Osteocyte (in vitro differentiated cells): ENCODE measurements at regions not wholly inside any gene's neighbourhood (a gene's known extent, or its start where the extent isn't known, plus 50 kb on each side); places are given as distances from the start of the nearest gene placed in this dataset.
"Not testable (repeated sequence)": the region's sequence is repeated elsewhere in the genome, so short reads cannot be mapped to it uniquely, and the experiment has no call there.

Experiments
- DNase-seq: peaks from one replicate; pipeline ENCODE4 v3.0.0; 2021; ENCODE audit warnings: mixed read lengths; ENCODE audit not compliant: unreplicated experiment; ENCODE audit errors: extremely low spot score
- H3K27ac Mint-ChIP-seq: one replicate; pipeline ENCODE4 v1.8.0; 2021; ENCODE audit warnings: mild to moderate bottlenecking, mixed read lengths; ENCODE audit not compliant: unreplicated experiment
- H3K27me3 Mint-ChIP-seq: one replicate; pipeline ENCODE4 v1.8.0; 2021; ENCODE audit warnings: mixed read lengths; ENCODE audit not compliant: unreplicated experiment
- H3K36me3 Mint-ChIP-seq: one replicate; pipeline ENCODE4 v1.8.0; 2021; ENCODE audit warnings: mixed read lengths; ENCODE audit not compliant: unreplicated experiment
- H3K4me1 Mint-ChIP-seq: one replicate; pipeline ENCODE4 v1.8.0; 2021; ENCODE audit warnings: mixed read lengths; ENCODE audit not compliant: unreplicated experiment
- H3K4me3 Mint-ChIP-seq: one replicate; pipeline ENCODE4 v1.8.0; 2021; ENCODE audit warnings: mild to moderate bottlenecking, moderate library complexity, mixed read lengths; ENCODE audit not compliant: unreplicated experiment
- H3K9me3 Mint-ChIP-seq: one replicate; pipeline ENCODE4 v1.8.0; 2021; ENCODE audit warnings: mixed read lengths; ENCODE audit not compliant: unreplicated experiment
- TF ChIP-seq, protein P1 (sequence below): fragments of 200-600 bp; sonication (generic); IDR thresholded peaks from 2 replicates; pipeline ENCODE4 v1.5.0; 2021; ENCODE audit warnings: antibody characterized with exemption, mild to moderate bottlenecking, moderate library complexity

- TF ChIP-seq, protein P1, sequence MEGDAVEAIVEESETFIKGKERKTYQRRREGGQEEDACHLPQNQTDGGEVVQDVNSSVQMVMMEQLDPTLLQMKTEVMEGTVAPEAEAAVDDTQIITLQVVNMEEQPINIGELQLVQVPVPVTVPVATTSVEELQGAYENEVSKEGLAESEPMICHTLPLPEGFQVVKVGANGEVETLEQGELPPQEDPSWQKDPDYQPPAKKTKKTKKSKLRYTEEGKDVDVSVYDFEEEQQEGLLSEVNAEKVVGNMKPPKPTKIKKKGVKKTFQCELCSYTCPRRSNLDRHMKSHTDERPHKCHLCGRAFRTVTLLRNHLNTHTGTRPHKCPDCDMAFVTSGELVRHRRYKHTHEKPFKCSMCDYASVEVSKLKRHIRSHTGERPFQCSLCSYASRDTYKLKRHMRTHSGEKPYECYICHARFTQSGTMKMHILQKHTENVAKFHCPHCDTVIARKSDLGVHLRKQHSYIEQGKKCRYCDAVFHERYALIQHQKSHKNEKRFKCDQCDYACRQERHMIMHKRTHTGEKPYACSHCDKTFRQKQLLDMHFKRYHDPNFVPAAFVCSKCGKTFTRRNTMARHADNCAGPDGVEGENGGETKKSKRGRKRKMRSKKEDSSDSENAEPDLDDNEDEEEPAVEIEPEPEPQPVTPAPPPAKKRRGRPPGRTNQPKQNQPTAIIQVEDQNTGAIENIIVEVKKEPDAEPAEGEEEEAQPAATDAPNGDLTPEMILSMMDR = no peak
- H3K9me3 Mint-ChIP-seq = peaks cover 43% of the 10 kb centered on the region
- no peaks in the 10 kb centered on the region for H3K4me1 Mint-ChIP-seq
- H3K27ac Mint-ChIP-seq = no peak overlapping the region
- no peaks in the 10 kb centered on the region for H3K27me3 Mint-ChIP-seq
- H3K36me3 Mint-ChIP-seq = no peaks in the 10 kb centered on the region
- DNase-seq = no peak
- H3K4me3 Mint-ChIP-seq = no peak overlapping the region
Observed at GRCh38 chrX:140273921-140274320, 230.9 kb downstream of the SOX3 start.

DNA sequence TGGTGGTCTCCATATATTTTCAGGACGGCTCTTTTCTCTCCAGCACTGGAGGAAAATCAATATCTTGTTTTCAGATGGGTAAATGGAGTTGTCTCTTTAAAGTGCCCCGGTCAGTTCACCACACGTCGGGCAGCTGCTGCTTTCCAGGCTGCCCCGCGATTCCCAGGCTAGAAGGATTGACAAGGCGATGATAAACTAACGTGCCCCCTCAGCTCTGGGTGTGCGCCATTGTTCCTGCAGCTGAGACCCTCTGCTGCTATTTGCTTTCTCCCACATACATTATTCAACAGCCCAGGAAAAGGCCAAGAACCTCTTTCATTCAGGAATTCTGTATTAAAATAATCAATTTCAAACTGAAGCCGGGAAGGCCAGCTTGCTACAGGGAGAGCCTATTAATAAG lies 254.5 kb downstream of the SOX3 start:
- Mint-ChIP-seq H3K36me3 (no peaks in the 10 kb centered on the region), H3K9me3 (peaks cover 12% of the 10 kb centered on the region), H3K4me1 (no peaks in the 10 kb centered on the region), H3K4me3 (no peak overlapping the region), H3K27me3 (no peaks in the 10 kb centered on the region), H3K27ac (no peak overlapping the region)
- TF ChIP-seq, protein P1 = no peak
- DNase-seq = no peak

DNA sequence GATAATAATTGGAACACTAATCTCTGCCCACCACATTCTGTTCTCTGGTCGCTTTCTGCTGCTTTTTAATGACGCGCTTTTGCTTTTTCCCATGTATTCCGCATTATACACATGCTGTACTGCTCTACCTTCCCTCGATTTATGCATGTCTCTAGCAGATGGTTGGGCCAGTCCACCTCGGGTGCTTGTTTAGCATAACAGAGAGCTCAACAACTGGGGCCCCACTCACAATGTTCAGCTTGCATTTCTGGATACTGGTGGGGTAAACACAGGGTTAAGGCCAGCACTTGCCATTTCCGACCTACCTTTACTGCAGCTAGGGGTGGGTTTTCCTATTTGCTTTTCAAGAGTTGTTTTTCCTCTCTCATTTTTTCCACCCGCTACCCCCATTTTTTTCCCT lies 255.8 kb downstream of the SOX3 start:
- Mint-ChIP-seq H3K27ac (no peak overlapping the region), H3K4me1 (no peaks in the 10 kb centered on the region), H3K27me3 (no peaks in the 10 kb centered on the region), H3K9me3 (peaks cover 7% of the 10 kb centered on the region), H3K36me3 (no peaks in the 10 kb centered on the region), H3K4me3 (no peak overlapping the region)
- DNase-seq = no peak
- TF ChIP-seq, protein P1 = no peak

GRCh38 chrX:140229191-140229590 lies 263.9 kb upstream of the CXorf66 start:
- Mint-ChIP-seq H3K9me3 (peaks cover 24% of the 10 kb centered on the region), H3K36me3 (no peaks in the 10 kb centered on the region), H3K4me1 (no peaks in the 10 kb centered on the region), H3K4me3 (no peak overlapping the region), H3K27me3 (no peaks in the 10 kb centered on the region), H3K27ac (no peak overlapping the region)
- TF ChIP-seq, protein P1 = no peak
- DNase-seq = no peak

GRCh38 chrX:140226037-140226436 lies 260.7 kb upstream of the CXorf66 start:
- not testable (repeated sequence) for H3K4me3 Mint-ChIP-seq, H3K4me1 Mint-ChIP-seq, H3K27me3 Mint-ChIP-seq, H3K36me3 Mint-ChIP-seq, DNase-seq, H3K27ac Mint-ChIP-seq
- peaks cover 18% of the 10 kb centered on the region for H3K9me3 Mint-ChIP-seq

DNA sequence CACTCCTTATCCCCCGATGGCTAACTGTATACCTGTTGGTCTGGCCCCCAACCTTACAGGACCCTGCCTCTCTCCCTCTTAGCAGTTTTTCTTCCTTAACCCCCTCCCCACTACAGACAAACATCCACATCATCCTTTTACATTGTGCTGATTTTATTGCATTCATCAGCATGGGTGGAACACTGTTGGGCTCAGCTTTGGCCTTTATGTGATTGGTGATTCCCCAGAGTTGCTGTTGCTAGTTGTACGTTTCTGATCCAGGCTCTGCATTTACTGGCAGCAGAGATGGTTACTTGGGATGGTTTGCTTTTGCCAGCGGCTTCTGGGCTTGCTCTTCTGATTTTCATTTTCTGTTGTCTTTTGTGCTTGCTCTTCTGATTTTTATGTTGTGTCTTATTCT lies 250.6 kb upstream of the CXorf66 start:
- H3K27ac Mint-ChIP-seq, DNase-seq, H3K9me3 Mint-ChIP-seq, H3K27me3 Mint-ChIP-seq, H3K4me1 Mint-ChIP-seq, H3K4me3 Mint-ChIP-seq, H3K36me3 Mint-ChIP-seq: not testable (repeated sequence)

DNA sequence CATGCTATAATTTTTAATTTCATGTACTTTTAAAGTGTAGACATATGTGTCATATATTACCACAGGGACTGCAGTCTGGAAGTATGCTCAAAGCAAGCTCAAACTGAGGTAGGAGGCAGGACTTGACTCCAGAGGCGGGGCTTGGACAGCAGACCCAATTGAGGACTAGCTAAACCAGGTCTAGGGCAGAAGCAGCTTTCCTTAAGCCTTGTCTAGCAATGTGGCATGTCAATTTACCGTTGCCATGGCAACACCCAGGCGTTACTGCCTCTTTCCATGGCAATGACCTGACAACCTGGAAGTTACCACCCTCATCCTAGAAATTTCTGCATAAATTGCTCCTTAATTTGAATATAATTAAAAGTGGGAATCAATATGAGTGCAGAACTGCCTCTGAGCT lies 249.2 kb upstream of the CXorf66 start:
- not testable (repeated sequence) for H3K27me3 Mint-ChIP-seq, H3K27ac Mint-ChIP-seq, DNase-seq, H3K36me3 Mint-ChIP-seq, H3K9me3 Mint-ChIP-seq, H3K4me1 Mint-ChIP-seq, H3K4me3 Mint-ChIP-seq
